Lower leg skin (tissue), 4 donors: ENCODE measurements at regions not wholly inside any gene's neighbourhood (a gene's known extent, or its start where the extent isn't known, plus 50 kb on each side); places are given as distances from the start of the nearest gene placed in this dataset.

Experiments used
- DNase-seq, 2 donors: peaks; one replicate each; pipeline ENCODE4 v3.0.0-alpha.2; 2019; ENCODE audit warnings: low spot score in 2 of 2
- H3K4me3 ChIP-seq: fragments of 200-600 bp; sonication (generic); 2 replicates; pipeline ENCODE4 v1.5.1; 2017; ENCODE audit warnings: mild to moderate bottlenecking, low read depth; ENCODE audit not compliant: poor library complexity, severe bottlenecking
- CTCF ChIP-seq, 3 donors: fragments of 450-650 bp; IDR thresholded peaks; one replicate each; pipeline ENCODE4 v1.5.1; 2016; ENCODE audit warnings: antibody characterized with exemption in 3 of 3, mild to moderate bottlenecking in 3 of 3, moderate library complexity in 2 of 3
- POLR2A ChIP-seq, 2 donors: fragments of 450-650 bp; IDR thresholded peaks; one replicate each; pipeline ENCODE4 v1.6.1; 2016 to 2017; ENCODE audit warnings: antibody characterized with exemption in 2 of 2, mild to moderate bottlenecking in 1 of 2, moderate library complexity in 1 of 2
- WGBS, 2 donors: methylation state at CpG; one replicate each; pipeline ENCODE4 v1.1.5; 2018; 5-methylcytosine and 5-hydroxymethylcytosine counted together
- intact Hi-C: fragments of 100-400 bp; cut with DNase I; formaldehyde crosslinking; loops from one replicate; pipeline ENCODE4 v1.15.0; 2023; ENCODE audit warnings: low total_unique reads

- DNase-seq: no peak
- intact Hi-C loops: no loop called here
- no peak for TF ChIP-seq POLR2A (IDR thresholded peaks at IDR 0.05)
- no peak for TF ChIP-seq CTCF (IDR thresholded peaks at IDR 0.05)
- WGBS, 2 donors: 50% methylated on average over 1 of the region's 1 CpG; no CpG with 5 or more reads in 1 of the 2 donors
- H3K4me3 ChIP-seq: no peak overlapping the region
Observed at GRCh38 chrY:8390310-8390709, 947.0 kb upstream of the TSPY4 start.

DNA sequence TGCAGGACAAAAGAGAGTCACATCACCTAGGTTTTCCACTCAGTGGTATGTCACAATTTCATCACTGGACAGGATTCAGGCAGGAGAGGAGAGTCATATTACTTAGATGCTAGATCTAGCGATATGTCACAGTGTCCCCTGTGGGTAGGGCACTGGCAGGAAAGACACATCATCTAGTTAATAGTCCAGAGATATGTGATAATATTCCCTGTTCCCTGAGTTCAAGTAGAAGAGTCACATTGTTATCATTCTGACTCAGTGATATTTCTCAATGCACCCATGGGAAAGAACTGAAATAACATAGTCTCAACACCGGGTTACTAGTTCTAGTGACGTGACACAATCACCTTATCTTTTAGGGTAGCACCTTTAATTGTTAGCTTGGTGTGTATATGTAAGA, 944.0 kb upstream of the TSPY4 start:
- intact Hi-C loops: no loop called here
- no peak overlapping the region for H3K4me3 ChIP-seq
- TF ChIP-seq CTCF (IDR thresholded peaks at IDR 0.05) (no peak), POLR2A (IDR thresholded peaks at IDR 0.05) (no peak)
- WGBS, 2 donors: 58% methylated on average over 3 of the region's 3 CpGs; no CpG with 5 or more reads in 1 of the 2 donors
- DNase-seq: no peak

- DNase-seq: no peak
- TF ChIP-seq POLR2A (IDR thresholded peaks at IDR 0.05) (no peak), CTCF (IDR thresholded peaks at IDR 0.05) (no peak)
- WGBS, 2 donors: 82% methylated on average over 4 of the region's 4 CpGs; no CpG with 5 or more reads in 1 of the 2 donors
- intact Hi-C loops: no loop called here
- no peak overlapping the region for H3K4me3 ChIP-seq
Observed at GRCh38 chrY:8422906-8423305, 914.4 kb upstream of the TSPY4 start.

DNA sequence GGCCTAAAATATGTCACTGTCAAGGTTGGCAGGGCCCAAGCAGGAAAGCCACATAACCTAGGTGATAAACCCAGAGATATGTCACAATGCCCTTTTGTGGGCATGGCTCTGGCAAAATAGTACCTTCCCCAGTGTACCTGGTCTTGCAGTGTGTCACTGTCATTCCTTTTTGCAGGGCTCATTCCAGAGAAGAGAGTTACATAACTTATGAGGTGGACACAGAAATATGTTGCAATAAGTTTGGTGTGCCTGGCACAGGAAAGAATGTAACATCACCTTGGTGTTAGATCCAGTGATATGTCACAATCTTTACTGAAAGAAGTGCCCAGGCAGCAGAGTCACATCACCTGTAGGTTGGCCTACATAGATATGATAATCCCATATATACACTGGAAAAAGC, 910.8 kb upstream of the TSPY4 start:
- H3K4me3 ChIP-seq: no peak overlapping the region
- no peak for TF ChIP-seq CTCF (IDR thresholded peaks at IDR 0.05)
- TF ChIP-seq POLR2A (IDR thresholded peaks at IDR 0.05): no peak
- intact Hi-C loops: no loop called here
- DNase-seq: no peak

DNA sequence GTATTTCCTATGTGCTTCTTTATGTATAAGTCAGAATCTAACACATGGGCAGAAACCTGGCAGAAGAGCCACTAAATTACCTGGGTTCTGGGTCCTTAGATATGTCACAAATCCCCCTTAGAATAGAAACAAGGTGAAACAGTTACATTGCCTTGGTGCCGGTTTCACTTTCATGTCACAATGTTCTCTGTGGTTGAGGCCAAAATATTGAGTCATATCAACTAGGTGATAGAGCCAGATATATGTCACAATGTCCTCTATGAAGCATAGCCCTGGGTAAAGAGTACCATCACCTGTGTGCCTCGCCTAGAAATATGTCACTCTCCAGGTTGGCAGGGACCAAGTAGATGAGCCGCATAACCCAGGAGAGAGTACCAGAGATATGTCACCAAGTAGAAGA, 899.8 kb upstream of the TSPY4 start:
- no peak overlapping the region for H3K4me3 ChIP-seq
- WGBS, 2 donors: 61% methylated on average over 3 of the region's 3 CpGs; no CpG with 5 or more reads in 1 of the 2 donors
- DNase-seq: no peak
- intact Hi-C loops: no loop called here
- TF ChIP-seq POLR2A (IDR thresholded peaks at IDR 0.05) (no peak), CTCF (IDR thresholded peaks at IDR 0.05) (no peak)

DNA sequence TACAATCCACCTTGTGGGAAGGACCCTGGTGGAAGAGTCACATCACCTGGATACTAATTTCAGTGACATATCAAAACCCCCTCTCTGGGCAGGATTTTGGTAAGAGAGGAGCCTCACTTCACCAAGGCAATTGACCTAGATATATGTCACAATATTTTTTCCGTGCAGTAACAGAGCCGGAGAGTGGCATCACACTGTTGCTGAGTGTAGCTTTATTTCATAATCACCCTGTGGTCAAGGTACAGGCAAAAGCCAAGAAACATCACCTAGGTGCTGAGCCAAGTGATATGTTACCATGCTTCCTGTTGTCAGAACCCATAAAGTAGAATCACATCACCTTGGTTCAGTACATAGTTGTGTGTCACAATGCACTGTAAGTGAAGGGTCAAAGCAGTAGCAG, 895.2 kb upstream of the TSPY4 start:
- WGBS, 2 donors: 75% methylated on average over 2 of the region's 2 CpGs; no CpG with 5 or more reads in 1 of the 2 donors
- no peak for TF ChIP-seq POLR2A (IDR thresholded peaks at IDR 0.05)
- no peak for DNase-seq
- no peak overlapping the region for H3K4me3 ChIP-seq
- intact Hi-C loops: no loop called here
